ENCODE measurements at regions not wholly inside any gene's neighbourhood (a gene's known extent, or its start where the extent isn't known, plus 50 kb on each side); places are given as distances from the start of the nearest gene placed in this dataset.

DNA sequence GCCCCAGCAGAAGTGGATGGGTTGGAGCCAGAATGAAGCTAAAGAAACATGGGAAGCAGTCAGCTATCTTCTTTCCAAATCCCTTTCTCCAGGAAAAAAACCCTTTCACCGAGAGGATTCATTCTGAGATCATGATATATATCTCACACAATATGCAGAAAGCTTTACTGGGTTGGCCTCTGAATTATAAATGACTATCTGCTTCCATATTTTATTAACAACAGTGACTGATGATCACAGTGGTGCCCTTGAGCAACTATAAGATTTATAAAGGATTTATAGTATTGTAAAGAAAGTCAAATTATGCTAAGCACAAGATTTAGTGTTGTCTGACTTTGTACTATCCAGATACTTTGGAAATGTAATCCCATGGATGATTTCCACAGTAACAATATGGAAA, 180.3 kb downstream of the KCNE4 start:
- no peak overlapping the region for H4K5ac ChIP-seq (ENCODE audit: low read depth, low read length)
- no peak overlapping the region for H4K8ac ChIP-seq (ENCODE audit: low read depth in 2 of 2, low read length in 2 of 2)
- no peak for ATAC-seq (ENCODE audit: low read depth)
- H3K27ac ChIP-seq (ENCODE audit: insufficient read depth, low read length), result no peak overlapping the region
- H3K4ac ChIP-seq (ENCODE audit: low read depth, low read length), result no peak overlapping the region
- no peak overlapping the region for H3K14ac ChIP-seq (replicated peaks; ENCODE audit: low read depth, low read length)
- H4K91ac ChIP-seq (ENCODE audit: insufficient read depth, low read depth, low read length), result no peak overlapping the region
- no CpG with 5 or more reads among the region's 1 CpG for WGBS, 2 experiments (ENCODE audit: extremely low coverage in 2 of 2, insufficient read length in 1 of 2)
- TF ChIP-seq FOS (IDR thresholded peaks at IDR 0.05; ENCODE audit: low read depth, low read length), result no peak
- TF ChIP-seq, protein P1, sequence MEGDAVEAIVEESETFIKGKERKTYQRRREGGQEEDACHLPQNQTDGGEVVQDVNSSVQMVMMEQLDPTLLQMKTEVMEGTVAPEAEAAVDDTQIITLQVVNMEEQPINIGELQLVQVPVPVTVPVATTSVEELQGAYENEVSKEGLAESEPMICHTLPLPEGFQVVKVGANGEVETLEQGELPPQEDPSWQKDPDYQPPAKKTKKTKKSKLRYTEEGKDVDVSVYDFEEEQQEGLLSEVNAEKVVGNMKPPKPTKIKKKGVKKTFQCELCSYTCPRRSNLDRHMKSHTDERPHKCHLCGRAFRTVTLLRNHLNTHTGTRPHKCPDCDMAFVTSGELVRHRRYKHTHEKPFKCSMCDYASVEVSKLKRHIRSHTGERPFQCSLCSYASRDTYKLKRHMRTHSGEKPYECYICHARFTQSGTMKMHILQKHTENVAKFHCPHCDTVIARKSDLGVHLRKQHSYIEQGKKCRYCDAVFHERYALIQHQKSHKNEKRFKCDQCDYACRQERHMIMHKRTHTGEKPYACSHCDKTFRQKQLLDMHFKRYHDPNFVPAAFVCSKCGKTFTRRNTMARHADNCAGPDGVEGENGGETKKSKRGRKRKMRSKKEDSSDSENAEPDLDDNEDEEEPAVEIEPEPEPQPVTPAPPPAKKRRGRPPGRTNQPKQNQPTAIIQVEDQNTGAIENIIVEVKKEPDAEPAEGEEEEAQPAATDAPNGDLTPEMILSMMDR (conservative IDR thresholded peaks at IDR 0.05; ENCODE audit: low read depth, low read length), result no peak
- TF ChIP-seq POLR2A (IDR thresholded peaks at IDR 0.05; ENCODE audit: low read depth, low read length), result no peak
- no peak for TF ChIP-seq CHD1 (IDR thresholded peaks at IDR 0.05; ENCODE audit: low read depth, low read length)
- TF ChIP-seq MXI1 (IDR thresholded peaks at IDR 0.05; ENCODE audit: borderline replicate concordance, low read depth, low read length), result no peak
- no peak for TF ChIP-seq CEBPB (IDR thresholded peaks at IDR 0.05; ENCODE audit: low read depth, low read length)
- H2BK5ac ChIP-seq (ENCODE audit: low read depth, low read length, poor library complexity, severe bottlenecking), result no peak overlapping the region
- H2BK20ac ChIP-seq (ENCODE audit: low read depth, low read length), result no peak overlapping the region
- no peaks in the 10 kb centered on the region for H3K4me1 ChIP-seq (ENCODE audit: control insufficient read depth, insufficient read depth, low read length)
- no peaks in the 10 kb centered on the region for H3K79me1 ChIP-seq (ENCODE audit: low read depth in 1 of 2, low read length in 2 of 2)
- H3K4me3 ChIP-seq (ENCODE audit: insufficient read depth, low read depth, low read length), result no peak overlapping the region
- H3K4me2 ChIP-seq (ENCODE audit: low read depth, low read length), result no peak overlapping the region
- no peaks in the 10 kb centered on the region for H3K9me1 ChIP-seq (ENCODE audit: insufficient read depth, low read length)
- no peaks in the 10 kb centered on the region for H4K20me1 ChIP-seq (ENCODE audit: insufficient read depth, low read length)
- H3K56ac ChIP-seq (ENCODE audit: extremely low read depth, insufficient read depth, low read length), result no peak overlapping the region
- H3K18ac ChIP-seq (ENCODE audit: low read depth, low read length), result no peak overlapping the region
- H3K9me3 ChIP-seq (ENCODE audit: control insufficient read depth, insufficient read depth, low read length), result no peaks in the 10 kb centered on the region
- H2AK9ac ChIP-seq (replicated peaks; ENCODE audit: low read depth, low read length, poor library complexity), result no peak overlapping the region
- H3K9ac ChIP-seq (ENCODE audit: low read depth, low read length), result no peak overlapping the region
- H3K27me3 ChIP-seq (ENCODE audit: control insufficient read depth, insufficient read depth, low read length), result no peaks in the 10 kb centered on the region; the same call in 1 of the 2 replicates
- H2BK15ac ChIP-seq (ENCODE audit: low read depth, low read length), result no peak overlapping the region
- DNase-seq, result no peak
- CTCF ChIA-PET, result no interaction called here
- POLR2A ChIA-PET (ENCODE audit: unreplicated experiment), result no interaction called here
- no peaks in the 10 kb centered on the region for H3K36me3 ChIP-seq (ENCODE audit: control insufficient read depth, insufficient read depth, low read length)
- BruUV-seq (replicated peaks), result no TSS peak
- in situ Hi-C loops (cut with MboI; ENCODE audit: low sequenced_read_pairs) (no loop called here), dilution Hi-C loops (cut with HindIII; ENCODE audit: low sequenced_read_pairs, unreplicated experiment) (no loop called here), intact Hi-C loops (cut with micrococcal nuclease) (no loop called here)
- H2AFZ ChIP-seq (replicated peaks; ENCODE audit: low read length, poor library complexity), result no peak overlapping the region
- no peak overlapping the region for H2AK5ac ChIP-seq (ENCODE audit: low read depth, low read length)
- H2BK120ac ChIP-seq (ENCODE audit: low read depth, low read length), result no peak overlapping the region
- H3K23ac ChIP-seq (ENCODE audit: low read depth, low read length), result no peak overlapping the region

All from IMR-90 (cell line).